Activated T-cell treated with anti-CD3 and anti-CD28 coated beads, Interleukin-2, amount 50 U/mL, for 72 hours (primary cell): ENCODE measurements at regions not wholly inside any gene's neighbourhood (a gene's known extent, or its start where the extent isn't known, plus 50 kb on each side); places are given as distances from the start of the nearest gene placed in this dataset.

Experiments
- ATAC-seq, 2 donors: fragments of 150-1000 bp; cut with Tn5 transposase; replicated peaks in 1 of 2; 2 replicates each; pipeline ENCODE4 v1.10.0; 2021; ENCODE audit warnings: moderate library complexity in 2 of 2, mild to moderate bottlenecking in 1 of 2
- DNase-seq, 2 donors: peaks; one replicate each; pipeline ENCODE4 v3.0.0; 2021 to 2022; ENCODE audit warnings: mixed read lengths in 1 of 2
- H3K27ac Mint-ChIP-seq: one replicate; pipeline ENCODE4 v1.8.0; 2022; ENCODE audit warnings: mild to moderate bottlenecking, moderate library complexity, mixed read lengths
- H3K27me3 Mint-ChIP-seq: one replicate; pipeline ENCODE4 v1.8.0; 2022; ENCODE audit warnings: low read depth, mixed read lengths
- H3K36me3 Mint-ChIP-seq, 2 donors: one replicate each; pipeline ENCODE4 v1.8.0; 2022; ENCODE audit warnings: mixed read lengths in 2 of 2, mild to moderate bottlenecking in 1 of 2; ENCODE audit not compliant: insufficient read depth in 2 of 2
- H3K4me1 Mint-ChIP-seq: one replicate; pipeline ENCODE4 v1.8.0; 2022; ENCODE audit warnings: low read depth, mixed read lengths
- H3K4me3 Mint-ChIP-seq, 2 donors: one replicate each; pipeline ENCODE4 v1.8.0; 2022; ENCODE audit warnings: mild to moderate bottlenecking in 2 of 2, mixed read lengths in 2 of 2, moderate library complexity in 2 of 2
- H3K9me3 Mint-ChIP-seq, 2 donors: one replicate each; pipeline ENCODE4 v1.8.0; 2022; ENCODE audit warnings: mixed read lengths in 2 of 2

DNA sequence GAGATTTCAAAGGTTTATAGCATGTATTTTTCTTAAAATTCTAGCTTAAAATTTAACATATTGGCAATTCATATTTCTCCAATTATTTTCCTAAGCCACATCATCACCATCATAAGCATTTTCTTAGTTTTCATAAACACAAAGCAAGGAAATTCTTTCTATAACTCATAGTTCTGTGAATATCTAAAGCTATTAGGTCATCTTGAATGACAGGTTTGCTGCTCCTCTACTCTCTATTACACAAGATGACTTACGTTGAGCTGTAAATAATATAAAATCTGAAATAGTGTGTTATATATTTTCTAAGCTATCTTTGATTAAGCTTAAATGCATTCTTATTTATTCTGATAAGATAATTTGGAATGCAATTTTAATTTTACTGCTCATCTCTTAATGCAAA is 984.6 kb upstream of the CNTNAP5 start:
- Mint-ChIP-seq H3K4me3 (no peak overlapping the region), H3K27me3 (no peaks in the 10 kb centered on the region)

DNA sequence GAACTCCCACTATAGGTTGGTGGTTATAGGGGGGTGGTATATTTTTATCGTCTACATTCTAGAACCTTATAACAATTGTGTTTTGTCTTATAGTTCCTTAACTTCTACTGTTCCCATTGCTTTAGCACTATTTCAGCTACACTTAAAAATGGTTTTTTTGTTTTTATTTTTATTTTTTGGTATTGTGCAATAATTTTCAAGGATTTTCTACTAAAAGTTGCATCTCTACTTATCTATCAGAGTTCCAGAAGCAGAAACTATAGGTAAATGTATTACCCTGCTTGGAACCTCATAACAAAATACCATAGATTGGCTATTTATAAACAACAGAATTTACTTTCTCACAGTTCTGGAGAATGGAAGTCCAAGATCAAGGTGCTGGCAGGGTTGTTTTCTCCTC is 981.6 kb upstream of the CNTNAP5 start:
- no peak overlapping the region for H3K4me3 Mint-ChIP-seq
- DNase-seq (no peak), ATAC-seq (no peak)
- H3K36me3 Mint-ChIP-seq: no peaks in the 10 kb centered on the region
- H3K27ac Mint-ChIP-seq: no peak overlapping the region
- H3K4me1 Mint-ChIP-seq: no peaks in the 10 kb centered on the region
- H3K27me3 Mint-ChIP-seq: no peaks in the 10 kb centered on the region
- H3K9me3 Mint-ChIP-seq: peaks cover 0 to 4% of the 10 kb centered on the region in 2 donors

More for the DNA sequence above, 984.6 kb upstream of the CNTNAP5 start:
- Mint-ChIP-seq H3K4me1 (no peaks in the 10 kb centered on the region), H3K9me3 (peaks cover 7 to 13% of the 10 kb centered on the region in 2 donors), H3K36me3 (no peaks in the 10 kb centered on the region), H3K27ac (no peak overlapping the region)
- no peak for ATAC-seq
- no peak for DNase-seq

DNA sequence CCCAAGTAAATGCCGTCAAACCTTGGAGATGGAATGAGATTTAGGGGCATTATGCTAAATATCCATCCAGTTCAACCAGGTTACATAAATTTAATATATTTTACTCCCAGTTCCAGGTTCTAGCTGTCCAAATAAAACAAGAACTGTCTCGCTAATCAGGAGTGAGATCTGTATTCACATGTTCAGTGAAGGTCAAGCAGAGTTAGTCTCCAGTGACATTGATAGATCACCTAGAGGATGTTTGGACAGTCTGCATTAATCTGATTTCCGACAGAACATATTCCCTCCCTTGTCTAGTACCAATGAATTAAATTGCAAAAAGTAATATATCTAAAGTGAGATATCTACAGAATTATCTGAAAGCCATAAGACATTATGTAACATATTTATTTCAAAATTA is 979.4 kb upstream of the CNTNAP5 start:
- ATAC-seq (no peak), DNase-seq (no peak)
- peaks cover 0 to 4% of the 10 kb centered on the region in 2 donors for H3K9me3 Mint-ChIP-seq
- no peak overlapping the region for H3K4me3 Mint-ChIP-seq
- H3K27ac Mint-ChIP-seq: no peak overlapping the region
- no peaks in the 10 kb centered on the region for H3K4me1 Mint-ChIP-seq
- no peaks in the 10 kb centered on the region for H3K27me3 Mint-ChIP-seq
- H3K36me3 Mint-ChIP-seq: no peaks in the 10 kb centered on the region

DNA sequence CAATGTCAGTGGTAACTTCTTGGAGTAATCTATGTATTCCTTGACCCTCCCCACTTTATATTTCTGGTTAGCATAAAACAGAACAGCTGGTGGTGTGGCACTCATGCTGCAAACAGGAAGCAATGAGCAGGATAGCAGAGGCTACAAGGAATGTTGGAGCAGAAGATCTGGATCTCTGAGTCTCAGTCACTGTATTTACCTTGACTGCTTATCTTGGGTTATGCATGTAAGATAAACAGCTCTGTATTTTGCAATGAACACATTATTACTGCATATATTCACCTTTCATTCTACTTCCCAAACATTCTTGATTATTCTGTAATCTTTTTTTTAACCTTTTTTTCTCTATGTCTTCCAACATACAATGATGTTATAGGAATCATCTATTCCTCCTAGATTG is 977.9 kb upstream of the CNTNAP5 start:
- Mint-ChIP-seq H3K27ac (no peak overlapping the region), H3K36me3 (no peaks in the 10 kb centered on the region), H3K9me3 (peaks cover 2% of the 10 kb centered on the region in 2 donors), H3K27me3 (no peaks in the 10 kb centered on the region), H3K4me3 (no peak overlapping the region), H3K4me1 (no peaks in the 10 kb centered on the region)
- DNase-seq: no peak
- no peak for ATAC-seq

DNA sequence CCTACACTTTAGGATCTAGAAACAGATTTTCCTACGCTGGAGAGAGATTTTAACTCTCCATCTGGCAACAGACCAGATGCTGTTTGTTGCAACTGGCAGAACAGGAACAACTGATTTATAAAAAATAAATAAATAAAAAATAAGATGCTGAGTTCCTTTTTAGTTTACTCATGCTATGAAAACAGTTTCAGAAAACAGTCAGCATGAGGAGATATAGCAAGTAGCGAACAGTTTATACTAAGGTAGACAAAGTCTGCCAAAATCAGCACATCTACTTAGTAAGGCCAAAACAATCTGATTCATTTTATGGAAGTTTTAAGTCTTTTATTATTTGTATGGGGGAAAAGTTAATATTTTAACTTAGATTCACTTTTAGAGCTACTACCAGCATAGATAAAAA is 974.0 kb upstream of the CNTNAP5 start:
- Mint-ChIP-seq H3K4me3 (no peak overlapping the region), H3K9me3 (peaks cover 6% of the 10 kb centered on the region in 2 donors), H3K27ac (no peak overlapping the region), H3K36me3 (no peaks in the 10 kb centered on the region), H3K4me1 (no peaks in the 10 kb centered on the region), H3K27me3 (no peaks in the 10 kb centered on the region)
- DNase-seq (no peak), ATAC-seq (no peak)

DNA sequence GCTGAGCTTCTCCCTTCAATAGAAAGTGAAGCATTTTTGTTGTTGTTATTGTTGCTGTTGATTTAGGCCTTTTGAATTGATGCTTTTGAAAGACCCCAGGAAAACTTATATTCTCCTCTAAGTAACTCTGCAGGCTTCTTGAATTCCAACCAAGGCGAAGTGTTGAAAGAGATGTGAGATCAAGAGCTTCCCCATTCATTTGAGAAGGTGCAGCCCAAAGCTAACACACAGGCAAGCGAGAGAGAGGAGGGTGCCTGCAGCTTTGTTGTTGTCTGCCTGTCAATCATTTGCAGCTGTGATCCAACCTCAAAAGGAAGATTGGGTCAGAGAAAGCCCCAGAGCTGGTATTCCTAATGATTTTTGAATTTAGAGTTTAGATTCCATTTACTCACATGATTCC is 963.6 kb upstream of the CNTNAP5 start:
- no peak for DNase-seq
- no peak overlapping the region for H3K4me3 Mint-ChIP-seq
- no peaks in the 10 kb centered on the region for H3K27me3 Mint-ChIP-seq
- H3K9me3 Mint-ChIP-seq: peaks cover 7 to 12% of the 10 kb centered on the region in 2 donors
- no peak overlapping the region for H3K27ac Mint-ChIP-seq
- ATAC-seq: no peak
- H3K36me3 Mint-ChIP-seq: peaks cover 0 to 2% of the 10 kb centered on the region in 2 donors
- no peaks in the 10 kb centered on the region for H3K4me1 Mint-ChIP-seq

DNA sequence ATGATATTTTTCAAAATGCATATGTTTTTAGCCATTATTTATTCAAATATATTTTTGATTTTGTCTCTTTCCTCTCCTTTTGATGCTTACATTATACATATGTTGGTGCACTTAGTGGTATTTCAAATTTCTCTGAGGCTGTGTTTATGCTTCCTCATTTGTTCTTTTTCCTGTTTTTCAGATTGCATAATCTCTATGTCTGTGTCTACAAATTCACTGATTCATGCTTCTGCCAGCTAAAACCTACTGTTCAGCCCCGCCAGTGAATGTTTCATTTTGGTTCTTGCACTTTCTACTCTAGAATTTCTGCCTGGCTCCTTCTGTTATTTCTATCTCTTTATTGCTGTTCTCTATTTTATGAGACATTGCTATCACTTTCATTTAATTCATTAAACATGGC is 951.7 kb upstream of the CNTNAP5 start:
- Mint-ChIP-seq H3K4me1 (no peaks in the 10 kb centered on the region), H3K27me3 (no peaks in the 10 kb centered on the region), H3K9me3 (peaks cover 6 to 7% of the 10 kb centered on the region in 2 donors), H3K4me3 (no peak overlapping the region), H3K27ac (no peak overlapping the region), H3K36me3 (peaks cover 0 to 2% of the 10 kb centered on the region in 2 donors)
- DNase-seq (no peak), ATAC-seq (no peak)

DNA sequence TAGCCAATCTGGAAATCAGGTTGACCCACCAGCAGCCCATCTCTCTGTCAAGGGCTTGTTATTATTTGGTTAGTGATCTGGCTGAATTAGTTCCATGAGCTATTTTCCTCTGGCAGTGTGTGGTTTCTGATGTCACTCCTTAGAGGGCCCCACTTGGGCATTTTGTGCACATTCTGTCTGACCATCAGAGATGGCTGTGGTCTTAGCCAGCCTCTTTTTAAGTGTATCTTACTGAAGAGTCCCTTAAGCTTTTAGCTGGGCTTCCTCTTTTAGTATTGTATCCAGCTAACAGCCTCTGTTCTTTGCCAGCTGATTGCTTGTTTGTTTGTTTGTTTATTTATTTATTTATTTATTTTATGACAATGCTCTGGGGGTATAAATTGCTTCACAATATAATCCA is 951.1 kb upstream of the CNTNAP5 start:
- peaks cover 6 to 7% of the 10 kb centered on the region in 2 donors for H3K9me3 Mint-ChIP-seq
- DNase-seq (no peak), ATAC-seq (no peak)
- H3K27me3 Mint-ChIP-seq: no peaks in the 10 kb centered on the region
- H3K36me3 Mint-ChIP-seq: peaks cover 0 to 2% of the 10 kb centered on the region in 2 donors
- no peak overlapping the region for H3K4me3 Mint-ChIP-seq
- no peaks in the 10 kb centered on the region for H3K4me1 Mint-ChIP-seq
- no peak overlapping the region for H3K27ac Mint-ChIP-seq

DNA sequence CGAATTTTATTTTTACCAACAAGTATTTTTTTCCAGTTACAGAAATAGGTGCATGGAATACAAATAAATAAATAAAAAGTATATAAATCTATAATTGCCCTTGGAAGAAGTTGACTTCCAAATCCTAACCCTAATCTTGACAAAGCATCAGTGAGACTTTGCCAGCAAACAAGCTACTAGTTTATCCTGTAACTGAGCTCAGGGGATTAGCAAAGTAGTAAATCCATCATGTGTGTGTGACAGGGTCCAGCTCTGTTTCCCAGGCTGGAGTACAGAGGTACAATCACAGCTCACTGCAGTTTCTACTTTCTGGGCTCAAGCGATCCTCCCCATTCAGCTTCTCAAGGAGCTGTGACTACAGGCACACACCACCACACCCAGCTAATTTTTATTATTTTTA is 948.0 kb upstream of the CNTNAP5 start:
- Mint-ChIP-seq H3K36me3 (peaks cover 0 to 2% of the 10 kb centered on the region in 2 donors), H3K27me3 (no peaks in the 10 kb centered on the region), H3K9me3 (peaks cover 9 to 10% of the 10 kb centered on the region in 2 donors), H3K4me3 (no peak overlapping the region), H3K4me1 (no peaks in the 10 kb centered on the region), H3K27ac (no peak overlapping the region)
- ATAC-seq (no peak), DNase-seq (no peak)

DNA sequence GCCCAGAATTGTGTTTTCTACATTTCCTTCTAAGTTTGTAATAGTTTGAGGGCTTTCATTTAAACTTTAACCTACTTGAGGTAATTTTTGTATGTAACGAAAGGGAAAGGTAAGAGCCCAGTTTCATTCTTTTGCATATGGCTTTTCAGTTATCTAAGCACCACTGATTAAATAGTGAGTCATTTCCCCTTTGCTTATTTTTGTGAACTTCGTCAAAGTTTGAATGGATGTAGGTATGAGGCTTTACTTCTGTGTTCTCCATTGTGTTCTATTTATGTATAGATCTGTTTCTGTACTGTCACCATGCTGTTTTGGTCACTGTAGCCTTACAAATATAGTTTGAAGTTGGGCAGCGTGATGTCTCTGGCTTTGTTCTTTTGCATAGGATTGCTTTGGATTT is 944.8 kb upstream of the CNTNAP5 start:
- H3K27ac Mint-ChIP-seq: no peak overlapping the region

DNA sequence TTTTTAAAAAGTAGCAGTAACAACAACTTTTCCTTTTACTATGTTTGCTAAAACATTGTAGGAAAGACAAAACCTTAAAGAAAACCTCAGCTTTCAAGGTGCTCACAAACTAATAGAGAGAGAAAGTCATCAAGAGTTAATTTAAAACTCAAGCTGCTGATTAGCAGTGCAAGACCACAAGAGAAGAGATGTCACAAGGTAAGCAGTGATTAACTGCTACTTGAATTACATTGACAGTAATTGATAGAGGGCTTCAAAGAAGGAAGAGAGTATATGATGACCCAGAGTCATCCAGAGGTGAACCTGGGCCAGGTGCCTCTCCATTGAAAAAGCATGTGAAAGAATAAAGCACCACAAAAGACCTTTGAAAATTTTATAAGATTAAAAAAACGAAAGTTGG is 939.6 kb upstream of the CNTNAP5 start:
- no peaks in the 10 kb centered on the region for H3K27me3 Mint-ChIP-seq
- DNase-seq (no peak), ATAC-seq (no peak)
- no peaks in the 10 kb centered on the region for H3K36me3 Mint-ChIP-seq
- H3K9me3 Mint-ChIP-seq: peaks cover 4 to 6% of the 10 kb centered on the region in 2 donors
- no peaks in the 10 kb centered on the region for H3K4me1 Mint-ChIP-seq
- H3K4me3 Mint-ChIP-seq: no peak overlapping the region
- H3K27ac Mint-ChIP-seq: no peak overlapping the region

More for the DNA sequence above, 944.8 kb upstream of the CNTNAP5 start:
- Mint-ChIP-seq H3K9me3 (peaks cover 9% of the 10 kb centered on the region in 2 donors), H3K4me3 (no peak overlapping the region), H3K4me1 (no peaks in the 10 kb centered on the region), H3K27me3 (no peaks in the 10 kb centered on the region), H3K36me3 (no peaks in the 10 kb centered on the region)
- no peak for DNase-seq
- no peak for ATAC-seq

DNA sequence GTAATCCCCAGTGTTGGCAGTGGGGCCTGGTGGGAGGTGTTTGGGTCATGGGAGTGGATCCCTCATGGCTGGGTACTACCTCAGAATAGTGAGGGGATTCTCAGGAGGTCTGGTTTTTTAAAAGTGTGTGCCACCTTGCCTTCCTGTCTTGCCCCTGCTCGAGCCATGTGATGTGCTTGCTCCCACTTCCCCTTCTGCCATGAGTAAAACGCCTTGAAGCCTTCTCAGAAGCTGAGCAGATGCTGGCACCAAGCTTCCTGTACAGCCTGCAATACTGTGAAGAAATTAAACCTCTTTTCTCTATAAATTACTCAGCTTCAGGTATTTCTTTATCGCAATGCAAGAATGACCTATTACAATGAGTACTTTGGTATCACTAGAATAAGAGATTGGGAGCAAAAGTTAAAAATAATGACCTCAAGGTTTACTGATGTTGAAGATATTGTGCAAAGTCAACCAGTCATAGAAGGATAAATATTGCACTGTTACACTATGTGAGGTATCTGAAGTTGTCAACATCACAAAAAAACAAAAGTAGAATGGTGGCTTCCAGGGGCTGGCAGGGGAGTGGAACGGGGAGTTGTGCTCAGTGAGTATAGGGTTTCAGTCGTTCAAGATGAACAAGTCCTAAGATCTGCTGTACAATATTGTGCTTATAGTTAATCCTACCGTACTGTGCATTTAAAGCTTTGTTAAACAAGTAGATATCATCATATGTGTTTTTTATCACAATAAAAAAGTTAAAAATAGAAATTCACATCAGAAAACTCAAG is 938.3 kb upstream of the CNTNAP5 start:
- no peaks in the 10 kb centered on the region for H3K36me3 Mint-ChIP-seq
- DNase-seq (no peak), ATAC-seq (no peak)
- H3K9me3 Mint-ChIP-seq: peaks cover 6 to 8% of the 10 kb centered on the region in 2 donors
- H3K27me3 Mint-ChIP-seq: no peaks in the 10 kb centered on the region
- H3K4me1 Mint-ChIP-seq: no peaks in the 10 kb centered on the region
- no peak overlapping the region for H3K27ac Mint-ChIP-seq
- no peak overlapping the region for H3K4me3 Mint-ChIP-seq

DNA sequence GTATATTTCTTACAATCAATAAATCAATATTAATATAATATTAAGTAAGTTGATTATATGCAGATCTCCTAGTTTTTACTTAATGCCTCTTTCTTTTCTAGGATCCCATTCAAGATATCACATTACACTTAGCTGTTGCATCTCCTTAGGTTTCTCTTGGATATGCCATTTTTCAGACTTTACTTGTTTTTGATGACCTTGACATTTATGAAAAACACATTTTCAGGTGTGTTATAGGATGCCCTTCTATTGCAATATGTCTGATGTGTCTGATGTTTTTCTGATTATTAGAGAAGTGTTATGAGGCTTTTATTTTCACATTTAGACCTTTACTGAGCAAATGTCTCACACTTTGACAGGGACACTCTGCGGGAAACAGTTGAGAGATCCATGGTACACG is 933.6 kb upstream of the CNTNAP5 start:
- Mint-ChIP-seq H3K36me3 (no peaks in the 10 kb centered on the region), H3K27me3 (no peaks in the 10 kb centered on the region), H3K4me1 (no peaks in the 10 kb centered on the region), H3K9me3 (peaks cover 2 to 14% of the 10 kb centered on the region in 2 donors), H3K4me3 (no peak overlapping the region), H3K27ac (no peak overlapping the region)
- DNase-seq: no peak
- no peak for ATAC-seq

DNA sequence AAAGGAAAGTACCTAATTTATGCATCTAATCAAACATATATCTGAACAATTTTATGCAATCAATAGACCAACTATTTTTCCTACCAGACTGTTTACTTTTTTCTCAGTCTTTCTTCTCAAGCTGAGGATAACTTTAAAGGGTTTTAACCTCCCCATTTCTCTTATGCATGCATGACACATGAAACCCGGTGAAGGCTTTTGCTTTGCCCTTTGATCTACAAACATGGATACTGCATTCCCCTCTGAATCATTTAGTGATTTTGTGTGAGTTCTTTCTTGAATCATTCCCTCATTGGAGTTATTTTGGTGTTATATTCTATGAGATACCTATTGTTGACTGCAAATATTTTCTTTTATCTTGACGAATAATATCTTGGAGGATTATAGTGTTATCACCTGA is 931.9 kb upstream of the CNTNAP5 start:
- Mint-ChIP-seq H3K27ac (no peak overlapping the region), H3K27me3 (no peaks in the 10 kb centered on the region), H3K36me3 (no peaks in the 10 kb centered on the region), H3K4me3 (no peak overlapping the region), H3K4me1 (no peaks in the 10 kb centered on the region), H3K9me3 (peaks cover 5 to 16% of the 10 kb centered on the region in 2 donors)
- ATAC-seq (no peak), DNase-seq (no peak)
